Subcutaneous abdominal adipose tissue (tissue), 5 donors: ENCODE measurements at regions not wholly inside any gene's neighbourhood (a gene's known extent, or its start where the extent isn't known, plus 50 kb on each side); places are given as distances from the start of the nearest gene placed in this dataset.

Experiments used
- H3K27ac ChIP-seq: one replicate; pipeline ENCODE4 v1.7.0; 2013; ENCODE audit warnings: low read depth, mild to moderate bottlenecking, inconsistent platforms, low read length, moderate library complexity
- H3K27me3 ChIP-seq, 5 donors: one replicate each; pipeline ENCODE4 v1.7.0; 2013; ENCODE audit warnings: low read length in 5 of 5, inconsistent platforms in 1 of 5; ENCODE audit not compliant: control insufficient read depth in 5 of 5, insufficient read depth in 4 of 5
- H3K36me3 ChIP-seq, 5 donors: one replicate each; pipeline ENCODE4 v1.7.0; 2013; ENCODE audit warnings: low read length in 5 of 5; ENCODE audit not compliant: control insufficient read depth in 5 of 5, insufficient read depth in 5 of 5
- H3K4me1 ChIP-seq, 5 donors: one replicate each; pipeline ENCODE4 v1.7.0; 2013; ENCODE audit warnings: low read length in 5 of 5, mild to moderate bottlenecking in 3 of 5, moderate library complexity in 1 of 5; ENCODE audit not compliant: control insufficient read depth in 5 of 5, insufficient read depth in 5 of 5
- H3K4me3 ChIP-seq, 5 donors: one replicate each; pipeline ENCODE4 v1.7.0; 2013; ENCODE audit warnings: low read length in 5 of 5, low read depth in 1 of 5
- H3K9ac ChIP-seq, 5 donors: one replicate each; pipeline ENCODE4 v1.7.0; 2013; ENCODE audit warnings: low read length in 5 of 5, mild to moderate bottlenecking in 4 of 5, moderate library complexity in 3 of 5
- H3K9me3 ChIP-seq, 5 donors: one replicate each; pipeline ENCODE4 v1.7.0; 2013; ENCODE audit warnings: low read length in 5 of 5; ENCODE audit not compliant: control insufficient read depth in 5 of 5
- donor health status: healthy.
- donor health status: healthy.
- donor health status: healthy.
- donor health status: healthy.
- donor health status: healthy.

DNA sequence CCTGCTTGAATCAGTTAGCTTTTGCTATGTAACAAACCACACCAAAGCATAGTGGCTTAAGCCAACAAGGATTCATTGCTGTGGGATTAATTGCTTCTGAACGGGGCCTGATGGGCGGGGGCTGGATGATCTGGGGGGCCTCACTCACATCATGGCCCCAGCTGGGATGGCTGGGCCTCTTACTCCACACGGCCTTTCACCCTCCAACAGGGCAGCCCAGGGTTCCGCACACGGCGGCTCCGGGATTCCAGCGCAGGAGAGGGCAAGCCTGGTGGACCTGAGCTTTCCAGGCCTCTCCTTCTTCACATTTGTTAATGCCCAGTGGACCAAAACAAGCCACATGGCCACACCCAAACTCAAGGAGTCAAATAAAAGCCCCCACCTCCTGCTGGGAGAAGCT lies 86.3 kb upstream of the PHLPP1 start:
- Histone ChIP-seq H3K36me3 (no peaks in the 10 kb centered on the region), H3K9me3 (no peaks in the 10 kb centered on the region), H3K27me3 (no peaks in the 10 kb centered on the region), H3K9ac (no peak overlapping the region), H3K4me1 (peaks cover 0 to 11% (median 8%) of the 10 kb centered on the region in 5 donors), H3K4me3 (no peak overlapping the region), H3K27ac (no peak overlapping the region)

DNA sequence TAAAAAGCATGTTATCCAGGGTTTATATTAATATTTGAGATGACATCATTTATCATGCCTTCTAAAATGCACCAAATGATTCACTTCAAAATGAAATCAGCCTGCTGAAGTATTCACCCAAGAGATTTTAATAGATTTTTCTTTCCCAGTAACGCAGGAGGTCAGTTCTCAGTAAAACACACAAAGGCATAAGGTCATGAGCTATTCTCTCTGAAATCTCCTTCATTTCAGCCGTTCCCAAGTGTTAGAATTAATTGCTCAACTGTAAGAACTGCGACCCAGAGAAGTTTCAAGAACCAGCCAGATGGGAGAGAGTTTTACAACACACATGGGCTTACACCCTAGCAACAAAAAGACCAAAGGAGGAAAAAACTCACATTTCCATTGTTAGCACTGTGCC lies 84.2 kb upstream of the PHLPP1 start:
- Histone ChIP-seq H3K27ac (no peak overlapping the region), H3K9ac (no peak overlapping the region), H3K4me3 (no peak overlapping the region), H3K4me1 (peaks cover 0 to 8% (median 0%) of the 10 kb centered on the region in 5 donors), H3K36me3 (no peaks in the 10 kb centered on the region), H3K9me3 (no peaks in the 10 kb centered on the region), H3K27me3 (no peaks in the 10 kb centered on the region)

DNA sequence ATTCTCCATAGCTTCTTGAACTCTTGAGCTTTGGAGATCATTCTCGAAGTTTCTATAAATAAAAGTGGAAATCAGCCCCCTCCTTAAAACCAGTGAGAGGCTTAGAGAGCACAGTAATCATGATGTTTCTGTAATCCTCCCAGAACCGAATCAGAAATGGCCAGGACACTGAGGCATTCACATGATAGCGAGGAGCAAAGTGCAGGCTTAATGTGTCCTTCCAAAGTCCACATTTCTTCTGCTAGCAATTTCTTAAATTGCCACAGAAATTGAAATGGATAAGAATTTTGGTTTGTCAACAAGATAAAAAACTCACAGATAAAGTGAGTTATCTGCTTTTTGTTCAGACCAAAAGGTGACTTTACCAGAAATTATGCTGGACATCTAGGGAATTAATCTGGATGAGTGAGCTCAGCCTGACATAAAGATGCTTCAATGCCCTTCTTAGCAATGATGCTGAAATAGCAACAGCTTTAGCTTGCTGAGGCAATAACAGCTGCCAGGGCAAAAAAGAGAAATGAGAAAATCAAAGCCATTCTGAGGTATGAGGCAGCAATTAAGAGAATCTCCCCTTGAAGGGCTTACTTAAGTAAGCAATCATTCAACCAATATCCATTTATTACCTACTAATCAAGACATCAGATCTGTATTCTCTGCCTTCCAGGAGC lies 82.4 kb upstream of the PHLPP1 start:
- Histone ChIP-seq H3K9ac (no peak overlapping the region), H3K27ac (no peak overlapping the region), H3K27me3 (no peaks in the 10 kb centered on the region), H3K4me1 (peaks cover 0 to 8% (median 0%) of the 10 kb centered on the region in 5 donors), H3K36me3 (no peaks in the 10 kb centered on the region), H3K9me3 (no peaks in the 10 kb centered on the region), H3K4me3 (no peak overlapping the region)

DNA sequence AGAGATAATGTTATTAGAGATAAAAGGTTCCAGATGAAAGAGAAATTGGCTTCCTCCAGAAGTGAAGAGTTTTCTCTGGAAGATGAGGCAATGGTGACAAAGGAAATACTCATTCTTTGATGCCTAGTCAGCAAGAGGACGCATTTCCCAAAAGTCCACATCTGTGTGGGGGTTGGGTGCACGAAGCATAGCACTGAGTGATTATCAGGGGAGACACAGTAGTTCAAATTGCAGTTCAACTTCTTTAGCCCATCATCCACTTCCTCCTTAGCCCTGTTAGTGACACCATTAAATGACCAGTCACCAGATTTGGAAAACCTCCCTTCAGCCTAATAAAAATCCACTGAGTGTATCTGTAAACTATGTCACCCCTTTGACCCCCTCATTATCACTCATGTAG lies 80.9 kb upstream of the PHLPP1 start:
- Histone ChIP-seq H3K9me3 (no peaks in the 10 kb centered on the region), H3K27ac (no peak overlapping the region), H3K4me3 (no peak overlapping the region), H3K9ac (no peak overlapping the region), H3K4me1 (peaks cover 0 to 8% (median 0%) of the 10 kb centered on the region in 5 donors), H3K36me3 (no peaks in the 10 kb centered on the region), H3K27me3 (no peaks in the 10 kb centered on the region)

DNA sequence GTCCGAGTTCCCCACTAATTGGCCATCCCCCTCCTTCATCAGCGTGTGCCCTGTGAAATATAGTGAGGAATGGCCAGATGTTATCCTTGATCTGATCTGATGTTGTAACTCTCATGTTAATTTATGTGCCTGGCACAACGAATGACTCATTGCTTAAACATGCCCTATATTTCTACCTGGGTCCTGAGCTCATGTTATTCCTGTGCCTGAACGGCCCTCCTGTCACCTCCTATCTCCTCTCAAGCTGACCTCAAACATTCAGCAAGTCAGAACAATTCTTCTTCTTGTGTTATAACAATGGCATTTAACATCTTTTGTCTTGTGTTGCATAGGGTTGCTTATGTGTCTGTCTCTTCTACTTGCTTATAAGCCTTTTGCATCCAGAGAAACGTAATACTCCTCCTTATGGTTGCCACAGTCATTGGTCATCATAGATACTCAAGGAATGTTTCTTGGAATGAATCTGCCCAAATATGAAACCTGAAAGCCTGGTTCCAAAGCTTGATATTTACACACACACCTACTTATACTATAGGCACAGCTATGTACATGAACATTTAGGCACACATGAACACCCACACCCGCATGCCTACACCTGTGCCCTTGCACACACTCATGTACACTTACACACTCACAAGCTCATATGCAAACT lies 80.2 kb upstream of the PHLPP1 start:
- H3K4me1 ChIP-seq, result peaks cover 0 to 8% (median 0%) of the 10 kb centered on the region in 5 donors
- H3K4me3 ChIP-seq, result no peak overlapping the region
- H3K27me3 ChIP-seq, result no peaks in the 10 kb centered on the region
- no peak overlapping the region for H3K9ac ChIP-seq
- no peaks in the 10 kb centered on the region for H3K9me3 ChIP-seq
- no peak overlapping the region for H3K27ac ChIP-seq
- H3K36me3 ChIP-seq, result no peaks in the 10 kb centered on the region

DNA sequence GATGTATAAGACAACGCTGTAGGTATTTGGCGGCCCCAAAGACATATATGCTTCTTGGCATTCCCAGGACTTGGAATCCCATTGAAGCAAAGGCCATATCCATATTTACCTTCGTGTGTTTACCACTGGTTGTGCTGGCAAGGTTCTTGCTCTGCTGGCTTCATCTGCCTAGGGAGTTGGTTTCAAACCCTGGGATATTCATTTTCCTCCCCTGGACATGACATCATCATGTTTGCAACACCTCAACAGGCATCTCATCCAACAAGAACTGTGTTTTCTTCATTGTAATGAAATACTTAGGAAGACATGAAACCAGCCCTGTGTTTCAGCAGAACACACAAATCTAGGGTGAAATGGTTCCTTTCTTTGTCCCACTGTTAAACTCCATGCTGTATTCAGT lies 77.9 kb upstream of the PHLPP1 start:
- no peak overlapping the region for H3K27ac ChIP-seq
- no peaks in the 10 kb centered on the region for H3K36me3 ChIP-seq
- H3K4me1 ChIP-seq, result no peaks in the 10 kb centered on the region
- H3K27me3 ChIP-seq, result no peaks in the 10 kb centered on the region
- no peak overlapping the region for H3K4me3 ChIP-seq
- no peak overlapping the region for H3K9ac ChIP-seq
- H3K9me3 ChIP-seq, result no peaks in the 10 kb centered on the region

DNA sequence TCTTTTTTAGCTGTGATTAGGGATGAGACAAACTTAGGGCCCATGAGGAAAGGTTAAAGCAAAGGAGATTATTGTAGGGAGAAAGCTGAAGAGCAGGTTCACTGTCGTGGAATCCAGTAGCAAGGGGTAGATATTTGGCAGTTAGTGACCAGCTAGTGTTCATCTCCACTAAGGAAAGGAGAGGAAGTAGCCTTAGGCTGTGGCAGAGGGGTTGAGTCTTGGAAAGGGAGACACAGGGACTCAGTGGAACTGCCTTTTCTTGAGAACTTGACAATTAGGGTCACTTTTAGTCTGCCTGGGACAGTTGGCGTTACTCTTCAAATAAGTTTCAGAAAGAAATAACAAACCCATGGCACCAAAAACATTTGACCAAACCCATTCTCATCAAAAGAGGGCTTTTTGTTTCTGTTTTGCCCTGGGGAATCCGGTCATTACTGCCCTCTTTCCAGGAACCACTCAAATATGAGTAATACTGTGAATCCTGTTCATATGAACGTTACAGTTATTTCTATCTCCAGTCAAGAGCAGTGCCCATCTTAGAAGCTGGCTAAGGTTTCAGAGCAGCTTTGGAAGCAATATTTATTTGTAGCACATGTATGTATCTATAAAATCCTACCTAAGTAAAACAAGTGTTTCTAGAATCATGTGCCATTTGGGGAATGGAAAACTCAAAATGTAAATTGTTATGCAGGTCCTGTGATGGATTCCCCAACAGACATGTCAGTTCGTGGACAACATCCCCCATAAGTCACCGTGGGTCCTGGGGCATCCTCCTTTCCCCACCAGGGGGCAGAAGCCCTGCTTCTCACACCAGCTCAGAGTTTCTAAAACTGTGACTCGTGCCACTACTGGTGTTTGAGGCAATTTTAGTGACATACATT lies 77.3 kb upstream of the PHLPP1 start:
- Histone ChIP-seq H3K9ac (no peak overlapping the region), H3K27ac (no peak overlapping the region), H3K27me3 (no peaks in the 10 kb centered on the region), H3K36me3 (no peaks in the 10 kb centered on the region), H3K4me1 (no peaks in the 10 kb centered on the region), H3K4me3 (no peak overlapping the region), H3K9me3 (no peaks in the 10 kb centered on the region)

DNA sequence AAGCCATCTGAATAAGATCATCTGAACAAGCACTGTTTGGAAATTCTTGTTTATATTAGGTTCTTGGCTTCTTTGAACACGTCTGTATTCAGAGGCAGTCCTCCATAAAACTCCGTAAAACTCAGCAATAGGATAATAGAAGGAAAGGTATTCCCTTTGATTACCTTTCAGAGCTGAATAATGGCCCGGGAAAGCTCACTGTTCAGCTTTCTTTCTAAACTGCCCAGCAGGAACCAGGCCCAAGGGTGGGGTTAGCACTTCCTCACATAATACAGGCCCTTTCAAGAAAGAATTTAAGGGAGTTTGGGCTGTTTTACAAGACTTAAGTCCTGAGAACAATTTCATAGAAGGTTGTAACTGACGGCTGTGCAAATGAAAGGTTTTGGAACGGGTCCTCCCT lies 72.2 kb upstream of the PHLPP1 start:
- no peaks in the 10 kb centered on the region for H3K9me3 ChIP-seq
- H3K27ac ChIP-seq, result no peak overlapping the region
- H3K36me3 ChIP-seq, result no peaks in the 10 kb centered on the region
- no peak overlapping the region for H3K4me3 ChIP-seq
- H3K4me1 ChIP-seq, result no peaks in the 10 kb centered on the region
- no peaks in the 10 kb centered on the region for H3K27me3 ChIP-seq
- no peak overlapping the region for H3K9ac ChIP-seq

DNA sequence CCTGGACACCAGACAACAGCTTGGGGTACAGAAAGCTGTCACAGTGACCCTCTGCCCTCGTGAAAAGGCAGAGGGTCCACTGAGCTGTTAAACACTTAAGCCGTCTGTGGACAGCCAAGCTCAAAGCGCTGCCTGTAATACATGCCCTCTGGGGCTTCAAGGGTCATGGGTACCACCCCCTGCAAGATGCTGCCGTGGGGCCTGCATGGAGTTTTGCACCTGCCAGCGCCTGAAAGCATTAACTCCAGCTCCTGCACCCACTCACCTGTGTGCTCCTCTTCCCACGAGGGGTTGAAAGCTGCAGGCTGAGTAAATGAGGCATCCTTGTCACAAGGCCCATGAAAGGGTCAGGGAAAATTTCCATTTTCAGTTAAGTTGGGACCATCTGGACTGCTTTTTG lies 70.6 kb upstream of the PHLPP1 start:
- Histone ChIP-seq H3K4me1 (no peaks in the 10 kb centered on the region), H3K27me3 (no peaks in the 10 kb centered on the region), H3K4me3 (no peak overlapping the region), H3K36me3 (no peaks in the 10 kb centered on the region), H3K9ac (no peak overlapping the region), H3K9me3 (no peaks in the 10 kb centered on the region), H3K27ac (no peak overlapping the region)

DNA sequence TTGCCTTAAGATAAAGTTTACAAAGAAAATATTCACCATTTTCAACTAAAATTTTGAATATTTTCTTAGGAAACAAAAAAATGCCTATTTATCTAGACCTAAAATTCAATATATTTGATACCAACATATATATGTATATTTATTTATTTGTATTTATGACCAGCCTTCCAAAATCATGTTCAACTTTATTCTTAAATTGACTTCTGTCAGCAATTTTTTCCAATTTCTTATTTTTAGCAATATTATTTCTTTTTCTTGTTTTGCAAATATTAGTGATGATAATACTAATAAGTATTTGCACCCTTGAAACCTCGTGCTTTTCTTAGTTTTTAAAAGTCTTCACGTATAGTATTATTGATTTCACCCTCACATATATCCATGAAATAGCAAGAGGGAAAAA lies 68.2 kb upstream of the PHLPP1 start:
- Histone ChIP-seq H3K4me3 (no peak overlapping the region), H3K27me3 (no peaks in the 10 kb centered on the region), H3K4me1 (peaks cover 0 to 5% (median 0%) of the 10 kb centered on the region in 5 donors), H3K27ac (no peak overlapping the region), H3K9ac (no peak overlapping the region), H3K9me3 (no peaks in the 10 kb centered on the region), H3K36me3 (no peaks in the 10 kb centered on the region)
